NT2/D1 (cell line): ENCODE measurements at regions not wholly inside any gene's neighbourhood (a gene's known extent, or its start where the extent isn't known, plus 50 kb on each side); places are given as distances from the start of the nearest gene placed in this dataset.

ENCODE experiments used
- SUZ12 ChIP-seq: IDR thresholded peaks from 2 replicates; pipeline ENCODE4 v1.6.1; 2011; ENCODE audit not compliant: insufficient read length, insufficient read depth; ENCODE audit errors: extremely low read depth
- YY1 ChIP-seq: IDR thresholded peaks from 2 replicates; pipeline ENCODE4 v1.6.1; 2011; ENCODE audit not compliant: insufficient read length, insufficient read depth

DNA sequence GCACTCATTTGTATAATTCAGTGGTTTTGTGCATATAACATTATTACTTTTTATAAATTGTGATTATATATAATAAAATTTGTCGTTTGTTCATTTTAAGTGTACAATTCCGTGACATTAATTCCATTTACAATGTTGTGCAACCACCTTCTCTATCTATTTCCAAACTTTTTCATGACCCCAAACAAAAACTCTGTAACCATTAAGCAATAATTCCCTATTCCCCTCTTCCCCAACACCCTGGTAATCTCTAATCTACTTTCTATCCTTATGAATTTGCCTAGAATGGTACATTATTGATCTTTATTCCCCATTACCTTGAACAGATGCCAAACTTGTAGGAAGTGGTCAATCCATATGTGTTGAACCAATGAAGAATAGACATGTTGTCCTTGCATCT is 61.3 kb upstream of the SMIM36 start:
- TF ChIP-seq YY1 (no peak), SUZ12 (no peak)
